NCI-H82 treated with DMSO at 0.1 percent for 48 hours (cell line): ENCODE measurements at regions not wholly inside any gene's neighbourhood (a gene's known extent, or its start where the extent isn't known, plus 50 kb on each side); places are given as distances from the start of the nearest gene placed in this dataset.
A peak's percentile ranks its signal among the peaks of the same experiment; 100 is the strongest.
"Not testable (repeated sequence)": the region's sequence is repeated elsewhere in the genome, so short reads cannot be mapped to it uniquely, and the experiment has no call there.

Experiments used
- DNase-seq: peaks from one replicate; lab custom pipeline; 2025; ENCODE audit not compliant: unreplicated experiment; lab: John Stamatoyannopoulos, UW

GRCh38 chrX:85808217-85808616, 239.1 kb downstream of the CHM start:
- DNase-seq, result no peak

GRCh38 chrX:85772391-85772790, 275.0 kb downstream of the CHM start:
- DNase-seq, result not testable (repeated sequence)

GRCh38 chrX:85765651-85766050, 281.7 kb downstream of the CHM start:
- no peak for DNase-seq

- DNase-seq, result not testable (repeated sequence)
Measured at GRCh38 chrX:85723025-85723424, 324.3 kb downstream of the CHM start.

- DNase-seq, result not testable (repeated sequence)
Measured at GRCh38 chrX:85703233-85703632, 323.8 kb upstream of the POF1B start.

GRCh38 chrX:85698921-85699320, 319.5 kb upstream of the POF1B start:
- DNase-seq, result peak; percentile 44

- DNase-seq, result no peak
Measured at GRCh38 chrX:85685843-85686242, 306.4 kb upstream of the POF1B start.

- DNase-seq, result no peak
Measured at GRCh38 chrX:85666471-85666870, 287.0 kb upstream of the POF1B start.

- DNase-seq, result not testable (repeated sequence)
Measured at GRCh38 chrX:85663970-85664369, 284.5 kb upstream of the POF1B start.

- DNase-seq, result no peak
Measured at GRCh38 chrX:85630901-85631300, 251.4 kb upstream of the POF1B start.

- no peak for DNase-seq
Measured at GRCh38 chrX:85627363-85627762, 247.9 kb upstream of the POF1B start.

GRCh38 chrX:85622635-85623034, 243.2 kb upstream of the POF1B start:
- DNase-seq, result no peak

- no peak for DNase-seq
Measured at GRCh38 chrX:85620466-85620865, 241.0 kb upstream of the POF1B start.

- no peak for DNase-seq
Measured at GRCh38 chrX:85619962-85620361, 240.5 kb upstream of the POF1B start.

GRCh38 chrX:85611926-85612325, 232.5 kb upstream of the POF1B start:
- no peak for DNase-seq

- DNase-seq, result no peak
Measured at GRCh38 chrX:85592980-85593379, 213.5 kb upstream of the POF1B start.

- no peak for DNase-seq
Measured at GRCh38 chrX:85591536-85591935, 212.1 kb upstream of the POF1B start.

- no peak for DNase-seq
Measured at GRCh38 chrX:85590638-85591037, 211.2 kb upstream of the POF1B start.

GRCh38 chrX:85573801-85574200, 194.3 kb upstream of the POF1B start:
- DNase-seq, result no peak

- DNase-seq, result no peak
Measured at GRCh38 chrX:85570496-85570895, 191.0 kb upstream of the POF1B start.

- DNase-seq, result no peak
Measured at GRCh38 chrX:85569686-85570085, 190.2 kb upstream of the POF1B start.

GRCh38 chrX:85569096-85569495, 189.6 kb upstream of the POF1B start:
- DNase-seq, result no peak

- peak; percentile 46 for DNase-seq
Measured at GRCh38 chrX:85561231-85561630, 181.8 kb upstream of the POF1B start.

- DNase-seq, result no peak
Measured at GRCh38 chrX:85544609-85545008, 165.1 kb upstream of the POF1B start.
